GM19324 (cell line): ENCODE measurements at regions not wholly inside any gene's neighbourhood (a gene's known extent, or its start where the extent isn't known, plus 50 kb on each side); places are given as distances from the start of the nearest gene placed in this dataset.
"Not testable (repeated sequence)": the region's sequence is repeated elsewhere in the genome, so short reads cannot be mapped to it uniquely, and the experiment has no call there.

ENCODE experiments used
- ATAC-seq: cut with Tn5 transposase; IDR thresholded peaks from one replicate; pipeline ENCODE4 v1.9.1; 2021; ENCODE audit warnings: mild to moderate bottlenecking, moderate library complexity; ENCODE audit not compliant: unreplicated experiment, low FRiP score

- ATAC-seq = no peak
Observed at GRCh38 chr5:94028001-94028400, 286.6 kb upstream of the POU5F2 start.

DNA sequence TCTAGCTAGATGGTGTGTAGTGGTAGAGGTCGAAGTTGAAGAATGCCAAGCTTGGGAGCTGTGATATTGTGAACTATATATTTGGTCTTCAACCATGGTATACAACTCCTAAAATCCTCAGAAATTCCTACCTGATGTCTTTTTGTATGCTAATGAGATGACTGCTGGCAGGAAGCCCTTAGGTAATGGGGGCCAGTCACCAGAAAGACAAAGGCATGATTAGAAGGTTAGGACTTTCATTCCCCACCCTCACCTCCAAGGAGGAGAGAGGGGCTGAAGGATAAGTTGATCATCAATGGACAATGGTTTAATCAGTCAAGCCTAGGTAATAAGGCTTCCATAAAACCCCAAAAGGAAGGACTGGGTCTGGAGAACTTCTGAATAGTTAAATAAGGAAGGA is 285.7 kb upstream of the POU5F2 start:
- ATAC-seq = no peak

- no peak for ATAC-seq
Observed at GRCh38 chr5:94025788-94026473, 284.5 kb upstream of the POU5F2 start.

DNA sequence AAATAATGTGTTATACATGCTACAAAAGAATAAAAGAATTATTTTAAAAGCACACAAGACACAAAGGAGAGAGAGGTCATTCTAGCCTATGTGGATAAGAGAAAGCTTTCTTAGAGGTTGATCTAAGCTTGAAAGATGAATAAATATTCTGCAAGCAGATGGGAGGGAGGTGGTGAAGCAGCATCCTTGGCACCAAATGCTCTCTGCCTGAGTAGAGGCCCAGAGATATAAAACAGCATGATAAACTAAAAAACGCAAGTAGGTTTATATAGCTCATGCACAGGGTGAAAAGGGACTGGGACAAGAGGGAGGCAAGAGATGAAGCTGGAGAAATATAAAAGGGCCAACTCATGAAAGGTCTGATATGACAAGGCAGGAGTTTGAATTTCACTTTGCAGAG is 283.2 kb upstream of the POU5F2 start:
- ATAC-seq = no peak

DNA sequence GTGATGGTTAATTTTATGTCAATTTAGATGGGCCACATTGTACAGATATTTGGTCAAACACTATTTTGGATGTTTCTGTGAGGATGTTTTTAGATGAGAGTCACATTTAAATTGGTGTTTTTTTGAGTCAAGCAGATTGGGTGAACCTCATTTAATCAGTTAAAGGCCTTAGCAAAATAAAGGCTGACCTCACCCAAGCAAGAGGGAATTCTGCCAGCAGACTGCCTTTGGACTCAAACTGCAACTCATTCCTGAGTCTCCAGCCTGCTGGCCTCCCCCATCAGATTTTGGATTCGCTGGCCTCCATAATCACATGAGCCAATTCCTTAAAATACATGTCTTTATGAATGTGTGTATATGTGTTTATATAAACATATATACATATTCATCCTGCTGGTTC is 282.7 kb upstream of the POU5F2 start:
- no peak for ATAC-seq

DNA sequence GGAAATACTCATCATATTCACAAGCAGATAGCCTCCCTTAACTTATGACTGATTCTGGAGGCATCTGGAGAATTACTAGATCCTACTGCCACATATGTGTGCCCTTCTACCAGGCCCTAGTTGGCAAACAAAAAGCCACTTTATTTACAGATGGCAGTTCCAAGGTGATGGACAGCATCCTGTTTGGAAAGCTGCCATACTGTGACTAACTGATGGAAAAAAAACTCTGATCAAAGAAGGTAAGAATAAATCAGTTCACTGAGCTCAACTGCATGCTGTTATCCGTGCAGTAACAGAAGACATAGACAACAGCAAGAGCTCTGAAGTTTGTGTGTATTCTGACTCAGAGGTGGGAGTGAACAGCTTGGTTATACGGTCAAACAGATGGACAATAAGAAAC is 279.8 kb upstream of the POU5F2 start:
- no peak for ATAC-seq

- no peak for ATAC-seq
Observed at GRCh38 chr5:94017579-94017978, 276.2 kb upstream of the POU5F2 start.

- no peak for ATAC-seq
Observed at GRCh38 chr5:94010814-94011213, 269.4 kb upstream of the POU5F2 start.

GRCh38 chr5:94009161-94009560 is 267.8 kb upstream of the POU5F2 start:
- no peak for ATAC-seq

GRCh38 chr5:93998951-93999455 is 257.6 kb upstream of the POU5F2 start:
- no peak for ATAC-seq

DNA sequence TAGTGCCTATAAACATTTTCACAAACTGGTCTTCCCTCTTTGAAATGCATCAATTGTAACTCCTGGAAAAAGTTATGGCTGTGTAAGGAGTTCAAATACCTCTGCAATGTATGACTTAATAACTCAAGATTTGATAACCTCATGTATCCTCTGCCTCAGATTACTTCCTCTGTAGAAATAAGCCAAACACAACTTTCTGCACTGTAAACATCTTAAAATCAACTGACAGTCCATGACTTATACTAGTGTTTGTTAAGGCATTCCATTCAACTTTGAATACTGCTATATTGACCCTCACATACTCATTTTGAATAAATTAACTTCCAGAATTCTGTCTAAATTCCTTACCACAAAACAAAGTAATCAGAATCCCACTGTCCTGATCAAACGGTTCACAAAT is 256.2 kb upstream of the POU5F2 start:
- ATAC-seq = no peak

DNA sequence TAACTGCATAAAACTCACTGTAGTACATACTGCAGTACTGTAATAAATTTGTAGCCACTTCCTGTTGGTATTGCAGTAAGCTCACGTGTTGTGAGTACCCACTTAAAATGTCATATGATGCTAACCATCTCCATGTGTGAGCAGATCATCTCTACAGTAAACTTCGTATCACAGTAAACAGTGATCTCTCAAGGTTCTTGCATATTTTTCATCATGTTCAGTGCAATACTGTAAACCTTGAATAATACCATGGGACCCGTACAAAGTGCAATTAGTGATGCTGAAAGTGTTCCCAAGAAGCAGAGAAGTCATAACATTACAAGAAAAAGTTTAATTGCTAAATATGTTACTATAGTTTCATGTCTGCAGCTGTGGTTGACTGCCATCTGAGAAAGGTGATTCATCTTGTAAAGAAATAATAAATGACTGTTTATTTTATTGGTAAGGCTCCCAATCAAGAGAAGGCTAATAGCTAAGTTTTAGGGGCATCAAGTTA is 253.8 kb upstream of the POU5F2 start:
- peak; percentile 43 for ATAC-seq

GRCh38 chr5:93993161-93993560 is 251.8 kb upstream of the POU5F2 start:
- no peak for ATAC-seq

DNA sequence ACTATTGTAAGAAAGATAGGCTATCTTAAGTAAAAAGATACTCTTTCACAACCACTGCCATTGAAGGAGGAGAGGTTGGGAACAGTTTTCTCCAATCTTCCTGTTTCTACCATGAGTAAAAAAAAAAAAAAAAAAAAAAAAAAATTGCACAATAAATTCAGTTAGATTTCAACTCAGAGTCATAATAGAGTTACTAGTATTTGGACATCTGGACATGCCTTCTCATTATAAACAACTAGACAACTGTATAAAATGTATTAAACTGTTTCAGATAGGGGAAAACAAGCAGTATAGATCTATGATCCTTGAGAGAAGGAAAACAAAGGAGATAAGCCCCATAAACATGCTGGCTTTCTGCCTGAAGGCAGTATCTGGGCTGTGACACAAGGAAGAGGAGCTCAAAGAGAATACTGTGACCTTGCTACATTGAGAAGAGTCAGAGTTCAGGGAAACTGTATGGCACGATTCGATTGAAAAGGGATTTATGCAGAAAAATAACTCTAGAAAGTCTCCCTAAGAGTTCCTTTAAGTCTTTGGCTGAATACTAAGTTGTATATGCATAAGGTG is 249.2 kb upstream of the POU5F2 start:
- no peak for ATAC-seq

DNA sequence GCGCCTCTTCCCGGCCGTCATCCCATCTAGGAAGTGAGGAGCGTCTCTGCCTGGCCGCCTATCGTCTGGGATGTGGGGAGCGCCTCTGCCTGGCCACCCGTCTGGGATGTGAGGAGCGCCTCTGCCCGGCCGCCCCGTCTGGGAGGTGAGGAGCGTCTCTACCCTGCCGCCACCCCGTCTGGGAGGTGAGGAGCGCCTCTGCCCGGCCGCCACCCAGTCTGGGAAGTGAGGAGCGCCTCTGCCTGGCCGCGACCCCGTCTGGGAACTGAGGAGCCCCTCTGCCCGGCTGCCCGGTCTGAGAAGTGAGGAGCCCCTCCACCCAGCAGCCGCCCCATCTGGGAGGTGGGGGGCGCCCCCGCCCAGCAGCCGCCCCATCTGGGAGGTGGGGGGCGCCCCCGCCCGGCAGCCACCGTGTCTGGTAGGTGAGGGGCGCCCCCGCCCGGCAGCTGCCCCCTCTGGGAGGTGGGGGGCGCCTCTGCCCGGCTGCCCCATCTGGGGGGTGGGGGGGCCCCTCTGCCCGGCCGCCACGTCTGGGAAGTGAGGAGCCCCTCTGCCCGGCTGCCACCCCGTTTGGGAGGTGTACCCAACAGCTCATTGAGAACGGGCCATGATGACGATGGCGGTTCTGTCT is 244.7 kb upstream of the POU5F2 start:
- ATAC-seq = not testable (repeated sequence)

- ATAC-seq = no peak
Observed at GRCh38 chr5:93978222-93978621, 236.8 kb upstream of the POU5F2 start.

- ATAC-seq = no peak
Observed at GRCh38 chr5:93967923-93968322, 226.5 kb upstream of the POU5F2 start.

DNA sequence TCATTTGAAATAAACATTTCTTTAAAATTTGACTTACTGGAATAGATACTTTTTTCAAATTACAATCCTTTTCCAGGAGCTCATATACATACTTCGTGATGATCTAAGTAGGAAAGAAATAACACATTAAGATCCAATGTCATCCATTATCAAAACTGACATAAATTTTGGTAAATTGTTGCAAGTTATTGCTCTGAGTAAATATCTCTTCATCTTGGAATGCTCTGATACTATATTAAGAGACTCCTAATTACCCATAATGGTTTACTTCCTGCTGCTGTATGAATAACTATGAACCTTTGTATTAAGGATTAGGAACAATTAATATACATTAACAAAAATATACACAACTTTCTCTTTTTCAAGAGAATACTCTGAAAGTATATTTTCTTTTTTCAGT is 223.0 kb upstream of the POU5F2 start:
- ATAC-seq = no peak

DNA sequence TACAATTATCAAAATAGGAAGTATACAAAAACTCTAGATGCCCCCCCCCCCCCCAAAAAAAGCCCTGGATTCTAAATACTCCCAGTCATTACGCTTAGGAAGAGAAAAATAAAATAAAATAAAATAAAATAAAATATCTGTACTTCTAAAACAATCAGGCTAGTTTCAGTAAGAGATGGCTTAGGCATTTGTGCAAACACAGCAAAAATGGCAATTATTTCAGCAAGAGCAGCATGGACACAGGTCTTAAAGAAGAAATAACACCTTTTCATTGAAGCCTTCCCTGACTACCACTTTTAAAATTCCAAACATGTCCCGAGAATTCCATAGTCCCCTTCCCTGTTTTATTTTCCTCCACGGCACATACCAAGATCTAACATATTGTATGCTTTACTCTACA is 218.6 kb upstream of the POU5F2 start:
- ATAC-seq = no peak

DNA sequence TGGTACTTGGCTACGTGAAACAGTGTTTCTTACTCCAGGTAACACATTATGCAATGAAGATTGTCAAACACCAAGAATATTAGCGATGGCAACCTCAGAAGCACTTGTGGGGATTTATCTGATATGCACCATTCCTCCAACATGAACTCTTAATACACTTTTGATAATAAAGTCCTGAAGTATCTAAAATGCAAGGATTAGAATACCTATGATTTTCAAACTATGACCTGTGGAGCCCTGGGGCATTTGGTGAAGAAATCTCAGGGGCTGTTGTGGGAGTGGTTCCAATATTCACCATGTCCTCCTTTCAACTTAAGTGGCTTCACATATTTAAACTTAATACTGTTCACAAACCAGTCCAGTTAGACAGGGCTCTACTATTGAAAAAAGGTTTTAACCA is 214.6 kb upstream of the POU5F2 start:
- no peak for ATAC-seq

DNA sequence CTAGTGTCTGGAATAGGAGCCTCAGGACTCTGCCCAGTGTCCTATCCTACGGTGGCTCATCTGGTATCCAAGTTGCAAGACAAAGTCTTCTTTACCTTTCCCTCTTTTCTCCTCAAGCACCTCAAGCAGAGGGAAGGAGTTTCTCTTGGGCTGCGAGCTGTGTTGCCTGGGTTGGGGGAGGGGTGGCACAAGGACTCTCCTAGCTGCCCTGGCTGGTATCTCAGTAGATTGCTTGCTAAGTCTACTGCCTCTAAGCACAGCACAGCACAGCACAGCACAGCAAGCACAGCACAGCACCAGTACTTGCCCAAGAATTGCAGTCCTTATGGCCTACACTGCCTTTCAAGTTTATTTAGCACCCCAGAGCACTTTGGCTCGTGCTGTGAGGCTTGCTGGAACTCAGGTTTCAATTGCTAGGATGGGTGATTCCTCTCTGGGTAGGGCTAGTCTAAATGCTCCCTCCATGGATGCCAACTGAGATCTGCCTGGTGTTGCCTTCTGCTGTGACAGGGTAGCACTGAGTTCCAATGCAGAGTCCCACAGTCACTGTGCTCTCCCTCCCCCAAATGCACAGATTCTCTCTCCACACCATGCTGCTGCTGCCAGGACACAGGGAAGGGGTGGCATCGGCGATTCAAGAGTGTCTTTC is 213.1 kb upstream of the POU5F2 start:
- ATAC-seq = no peak
